Eye (tissue), 1 donor: ENCODE measurements at regions not wholly inside any gene's neighbourhood (a gene's known extent, or its start where the extent isn't known, plus 50 kb on each side); places are given as distances from the start of the nearest gene placed in this dataset.

Experiments used
- DNase-seq: peaks from one replicate; pipeline ENCODE4 v3.0.0-alpha.2; 2015

GRCh38 chr2:611519-611918 lies 65.7 kb downstream of the TMEM18 start:
- DNase-seq = no peak

GRCh38 chr2:610491-610890 lies 66.7 kb downstream of the TMEM18 start:
- DNase-seq = no peak

GRCh38 chr2:609881-610280 lies 67.3 kb downstream of the TMEM18 start:
- DNase-seq = no peak

GRCh38 chr2:609449-609848 lies 67.8 kb downstream of the TMEM18 start:
- DNase-seq = no peak

- DNase-seq = no peak
These were observed 68.5 kb downstream of the TMEM18 start for GRCh38 chr2:608711-609110.

GRCh38 chr2:608297-608696 lies 68.9 kb downstream of the TMEM18 start:
- no peak for DNase-seq

- DNase-seq = no peak
These were observed 69.5 kb downstream of the TMEM18 start for GRCh38 chr2:607709-608108.

- no peak for DNase-seq
These were observed 70.0 kb downstream of the TMEM18 start for GRCh38 chr2:607172-607571.

- no peak for DNase-seq
These were observed 71.3 kb downstream of the TMEM18 start for GRCh38 chr2:605674-606608.

GRCh38 chr2:604854-605524 lies 72.2 kb downstream of the TMEM18 start:
- DNase-seq = no peak

GRCh38 chr2:604385-604784 lies 72.8 kb downstream of the TMEM18 start:
- DNase-seq = no peak

- no peak for DNase-seq
These were observed 73.3 kb downstream of the TMEM18 start for GRCh38 chr2:603869-604268.

- no peak for DNase-seq
These were observed 73.8 kb downstream of the TMEM18 start for GRCh38 chr2:603427-603826.

- no peak for DNase-seq
These were observed 74.4 kb downstream of the TMEM18 start for GRCh38 chr2:602571-603359.

GRCh38 chr2:601806-602455 lies 75.3 kb downstream of the TMEM18 start:
- DNase-seq = no peak

- no peak for DNase-seq
These were observed 75.9 kb downstream of the TMEM18 start for GRCh38 chr2:601387-601698.

- DNase-seq = no peak
These were observed 76.4 kb downstream of the TMEM18 start for GRCh38 chr2:600542-601386.

GRCh38 chr2:599601-600000 lies 77.6 kb downstream of the TMEM18 start:
- DNase-seq = no peak

- no peak for DNase-seq
These were observed 79.0 kb downstream of the TMEM18 start for GRCh38 chr2:598058-598802.

- DNase-seq = no peak
These were observed 81.2 kb downstream of the TMEM18 start for GRCh38 chr2:595831-596592.
